OCI-LY1 (cell line): ENCODE measurements at regions not wholly inside any gene's neighbourhood (a gene's known extent, or its start where the extent isn't known, plus 50 kb on each side); places are given as distances from the start of the nearest gene placed in this dataset.

Source experiments
- H2AFZ ChIP-seq: fragments of 200-600 bp; sonication (generic), shearing (Covaris generic); 2 replicates; pipeline ENCODE4 v1.6.0; 2014; ENCODE audit warnings: antibody characterized with exemption, mild to moderate bottlenecking, low read length
- H3F3A ChIP-seq: fragments of 200-600 bp; sonication (generic), shearing (Covaris generic); 2 replicates; pipeline ENCODE4 v1.6.0; 2014; ENCODE audit warnings: mild to moderate bottlenecking, antibody characterized with exemption, low read length, moderate library complexity; ENCODE audit not compliant: insufficient read depth
- H3K27ac ChIP-seq: fragments of 200-600 bp; sonication (generic); 2 replicates; pipeline ENCODE4 v1.5.1; 2014; ENCODE audit warnings: low read length, mixed run types, mild to moderate bottlenecking, low read depth; ENCODE audit not compliant: poor library complexity, severe bottlenecking
- H3K27me3 ChIP-seq: fragments of 200-600 bp; sonication (generic); 2 replicates; pipeline ENCODE4 v1.6.0; 2014; ENCODE audit warnings: antibody characterized with exemption, mild to moderate bottlenecking, low read length, moderate library complexity; ENCODE audit not compliant: insufficient read depth
- H3K36me3 ChIP-seq: fragments of 200-600 bp; sonication (generic); 2 replicates; pipeline ENCODE4 v1.6.1; 2014; ENCODE audit warnings: mild to moderate bottlenecking, antibody characterized with exemption, low read length, moderate library complexity, mixed read lengths; ENCODE audit not compliant: insufficient read depth
- H3K4me1 ChIP-seq: fragments of 200-600 bp; sonication (generic); 2 replicates; pipeline ENCODE4 v1.5.1; 2014; ENCODE audit warnings: mild to moderate bottlenecking, low read length, moderate library complexity; ENCODE audit not compliant: insufficient read depth, severe bottlenecking
- H3K4me2 ChIP-seq: fragments of 200-600 bp; sonication (generic), shearing (Covaris generic); 2 replicates; pipeline ENCODE4 v1.6.1; 2014; ENCODE audit warnings: low read length
- H3K4me3 ChIP-seq: fragments of 200-600 bp; sonication (generic); 2 replicates; pipeline ENCODE4 v1.5.1; 2014; ENCODE audit warnings: low read length, low read depth, mild to moderate bottlenecking, mixed read lengths; ENCODE audit not compliant: poor library complexity, severe bottlenecking
- H3K79me2 ChIP-seq: fragments of 200-600 bp; shearing (Covaris generic); 2 replicates; pipeline ENCODE4 v1.6.1; 2016; ENCODE audit warnings: mixed run types, low read length, mixed read lengths; ENCODE audit not compliant: insufficient read depth
- H3K9ac ChIP-seq: fragments of 200-600 bp; sonication (generic), shearing (Covaris generic); 2 replicates; pipeline ENCODE4 v1.6.1; 2014; ENCODE audit warnings: mild to moderate bottlenecking, low read length, mixed read lengths
- H3K9me2 ChIP-seq: fragments of 200-600 bp; sonication (generic), shearing (Covaris generic); 2 replicates; pipeline ENCODE4 v1.6.1; 2014; ENCODE audit warnings: low read depth, mild to moderate bottlenecking, low read length, mixed read lengths
- H3K9me3 ChIP-seq: fragments of 200-600 bp; shearing (Covaris generic); 2 replicates; pipeline ENCODE4 v1.6.1; 2014; ENCODE audit warnings: low read length, mixed read lengths
- H4K20me1 ChIP-seq: fragments of 200-600 bp; sonication (generic), shearing (Covaris generic); 2 replicates; pipeline ENCODE4 v1.6.0; 2016; ENCODE audit warnings: mild to moderate bottlenecking, low read length; ENCODE audit not compliant: insufficient read depth
- CTCF ChIP-seq: fragments of 200-600 bp; sonication (generic), shearing (Covaris generic); IDR thresholded peaks from 2 replicates; pipeline ENCODE4 v1.5.1; 2017; ENCODE audit warnings: mild to moderate bottlenecking, antibody characterized with exemption, low read length, moderate library complexity, mixed read lengths
- EZH2 ChIP-seq: fragments of 200-600 bp; sonication (generic), shearing (Covaris generic); IDR thresholded peaks from 2 replicates; pipeline ENCODE4 v1.8.0; 2017; ENCODE audit warnings: borderline replicate concordance, mixed run types, mild to moderate bottlenecking, antibody characterized with exemption, low read length, moderate library complexity, mixed read lengths

GRCh38 chr12:77777274-77777673, 53.4 kb upstream of the NAV3 start:
- Histone ChIP-seq H3K9me2 (no peaks in the 10 kb centered on the region), H3K4me2 (no peak overlapping the region), H3K9me3 (no peaks in the 10 kb centered on the region), H4K20me1 (no peaks in the 10 kb centered on the region), H3K79me2 (no peaks in the 10 kb centered on the region), H3K27me3 (no peaks in the 10 kb centered on the region), H3K4me3 (no peak overlapping the region), H3K27ac (no peak overlapping the region), H3K9ac (no peak overlapping the region), H3F3A (no peaks in the 10 kb centered on the region), H2AFZ (no peak overlapping the region), H3K36me3 (no peaks in the 10 kb centered on the region), H3K4me1 (no peaks in the 10 kb centered on the region)
- TF ChIP-seq EZH2 (no peak), CTCF (no peak)

- TF ChIP-seq EZH2 (no peak), CTCF (no peak)
- no peak overlapping the region for H2AFZ ChIP-seq
- peaks cover 3% of the 10 kb centered on the region; the same call in 1 of the 2 replicates for H3K9me3 ChIP-seq
- no peaks in the 10 kb centered on the region for H3K27me3 ChIP-seq
- H3K36me3 ChIP-seq: no peaks in the 10 kb centered on the region
- H3K27ac ChIP-seq: no peak overlapping the region
- H4K20me1 ChIP-seq: no peaks in the 10 kb centered on the region
- no peak overlapping the region for H3K9ac ChIP-seq
- H3K79me2 ChIP-seq: no peaks in the 10 kb centered on the region
- no peaks in the 10 kb centered on the region for H3K9me2 ChIP-seq
- no peaks in the 10 kb centered on the region for H3F3A ChIP-seq
- H3K4me1 ChIP-seq: no peaks in the 10 kb centered on the region
- no peak overlapping the region for H3K4me3 ChIP-seq
- no peak overlapping the region for H3K4me2 ChIP-seq
These were observed 55.9 kb upstream of the NAV3 start for GRCh38 chr12:77774761-77775160.

- Histone ChIP-seq H3K9ac (no peak overlapping the region), H3K27me3 (no peaks in the 10 kb centered on the region), H4K20me1 (no peaks in the 10 kb centered on the region), H3K4me1 (no peaks in the 10 kb centered on the region), H3K9me2 (no peaks in the 10 kb centered on the region), H3K27ac (no peak overlapping the region), H3K79me2 (no peaks in the 10 kb centered on the region), H3K9me3 (peaks cover 11% of the 10 kb centered on the region), H3F3A (no peaks in the 10 kb centered on the region), H3K36me3 (no peaks in the 10 kb centered on the region), H3K4me3 (no peak overlapping the region), H2AFZ (no peak overlapping the region), H3K4me2 (no peak overlapping the region)
- TF ChIP-seq CTCF (no peak), EZH2 (no peak)
These were observed 57.9 kb upstream of the NAV3 start for GRCh38 chr12:77772676-77773298.
